ENCODE measurements at regions not wholly inside any gene's neighbourhood (a gene's known extent, or its start where the extent isn't known, plus 50 kb on each side); places are given as distances from the start of the nearest gene placed in this dataset.

DNA sequence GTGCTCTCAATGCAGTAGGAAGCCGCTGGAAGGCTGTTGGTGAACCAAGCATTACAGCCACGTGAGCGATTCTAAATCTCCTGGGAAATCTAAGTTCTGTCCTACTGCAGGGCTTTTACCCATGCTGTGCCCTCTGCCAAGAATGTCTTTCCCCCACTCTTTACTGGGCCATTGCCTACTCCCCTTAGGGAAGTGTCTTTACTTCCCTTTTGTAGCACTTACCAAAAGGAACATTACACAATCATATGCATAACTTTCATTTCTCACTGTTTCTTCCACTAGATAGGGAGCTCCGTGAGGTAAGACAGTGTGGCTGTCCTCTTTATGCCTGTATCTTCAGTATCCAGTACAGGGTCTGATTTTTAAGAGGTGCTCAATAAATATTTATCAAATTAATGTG, 241.7 kb upstream of the NR4A3 start:
- TF ChIP-seq, protein P1, sequence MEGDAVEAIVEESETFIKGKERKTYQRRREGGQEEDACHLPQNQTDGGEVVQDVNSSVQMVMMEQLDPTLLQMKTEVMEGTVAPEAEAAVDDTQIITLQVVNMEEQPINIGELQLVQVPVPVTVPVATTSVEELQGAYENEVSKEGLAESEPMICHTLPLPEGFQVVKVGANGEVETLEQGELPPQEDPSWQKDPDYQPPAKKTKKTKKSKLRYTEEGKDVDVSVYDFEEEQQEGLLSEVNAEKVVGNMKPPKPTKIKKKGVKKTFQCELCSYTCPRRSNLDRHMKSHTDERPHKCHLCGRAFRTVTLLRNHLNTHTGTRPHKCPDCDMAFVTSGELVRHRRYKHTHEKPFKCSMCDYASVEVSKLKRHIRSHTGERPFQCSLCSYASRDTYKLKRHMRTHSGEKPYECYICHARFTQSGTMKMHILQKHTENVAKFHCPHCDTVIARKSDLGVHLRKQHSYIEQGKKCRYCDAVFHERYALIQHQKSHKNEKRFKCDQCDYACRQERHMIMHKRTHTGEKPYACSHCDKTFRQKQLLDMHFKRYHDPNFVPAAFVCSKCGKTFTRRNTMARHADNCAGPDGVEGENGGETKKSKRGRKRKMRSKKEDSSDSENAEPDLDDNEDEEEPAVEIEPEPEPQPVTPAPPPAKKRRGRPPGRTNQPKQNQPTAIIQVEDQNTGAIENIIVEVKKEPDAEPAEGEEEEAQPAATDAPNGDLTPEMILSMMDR (IDR thresholded peaks at IDR 0.05): no peak
- TF ChIP-seq POLR2AphosphoS5 (IDR thresholded peaks at IDR 0.05) (no peak), POLR2A (IDR thresholded peaks at IDR 0.05) (no peak), EP300 (IDR thresholded peaks at IDR 0.05) (no peak)

All from upper lobe of left lung (tissue), 4 donors.